ENCODE measurements at regions not wholly inside any gene's neighbourhood (a gene's known extent, or its start where the extent isn't known, plus 50 kb on each side); places are given as distances from the start of the nearest gene placed in this dataset.

DNA sequence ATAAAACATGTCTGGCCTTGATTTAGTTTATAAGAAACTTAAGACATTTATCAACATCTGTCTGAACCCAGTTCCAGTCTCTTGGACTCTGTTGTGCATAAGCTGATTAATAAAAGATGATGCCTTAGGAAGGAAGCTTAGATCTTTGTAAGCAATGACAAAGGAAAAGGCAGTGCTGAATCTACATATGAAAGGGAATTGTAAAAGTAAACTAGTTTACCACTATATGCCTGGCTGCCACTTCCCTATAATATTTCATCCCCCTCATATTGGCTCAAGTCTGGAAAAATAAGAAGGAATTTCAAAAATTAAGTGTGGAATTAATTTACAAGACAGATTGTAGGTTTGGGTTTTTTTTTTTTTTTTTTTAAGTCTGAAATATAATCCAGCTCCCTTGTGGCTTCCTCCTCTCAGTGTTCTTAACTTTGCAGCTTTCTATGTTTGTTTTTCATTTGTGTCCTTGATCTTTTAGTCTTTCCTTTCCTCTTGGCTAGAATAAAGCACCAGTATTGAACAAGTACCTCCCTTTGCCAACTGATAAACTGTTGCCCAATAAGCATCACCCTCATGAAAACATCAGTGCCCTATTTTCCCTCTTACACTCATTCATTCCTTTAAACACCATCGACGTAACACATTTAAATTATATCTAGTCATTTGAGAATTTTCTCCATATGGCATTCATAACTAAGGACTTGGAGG lies 146.7 kb upstream of the TBX18 start:
- no peaks in the 10 kb centered on the region for H3K9me3 ChIP-seq (ENCODE audit: severe bottlenecking)
- no peak for DNase-seq
- no peak overlapping the region for H3K4me3 ChIP-seq (ENCODE audit: low read depth, low read length)
- H3K36me3 ChIP-seq: no peaks in the 10 kb centered on the region
- H3K27ac ChIP-seq: no peak overlapping the region
- H3K27me3 ChIP-seq (ENCODE audit: insufficient read depth, low read depth, severe bottlenecking): no peaks in the 10 kb centered on the region
- TF ChIP-seq, protein P1, sequence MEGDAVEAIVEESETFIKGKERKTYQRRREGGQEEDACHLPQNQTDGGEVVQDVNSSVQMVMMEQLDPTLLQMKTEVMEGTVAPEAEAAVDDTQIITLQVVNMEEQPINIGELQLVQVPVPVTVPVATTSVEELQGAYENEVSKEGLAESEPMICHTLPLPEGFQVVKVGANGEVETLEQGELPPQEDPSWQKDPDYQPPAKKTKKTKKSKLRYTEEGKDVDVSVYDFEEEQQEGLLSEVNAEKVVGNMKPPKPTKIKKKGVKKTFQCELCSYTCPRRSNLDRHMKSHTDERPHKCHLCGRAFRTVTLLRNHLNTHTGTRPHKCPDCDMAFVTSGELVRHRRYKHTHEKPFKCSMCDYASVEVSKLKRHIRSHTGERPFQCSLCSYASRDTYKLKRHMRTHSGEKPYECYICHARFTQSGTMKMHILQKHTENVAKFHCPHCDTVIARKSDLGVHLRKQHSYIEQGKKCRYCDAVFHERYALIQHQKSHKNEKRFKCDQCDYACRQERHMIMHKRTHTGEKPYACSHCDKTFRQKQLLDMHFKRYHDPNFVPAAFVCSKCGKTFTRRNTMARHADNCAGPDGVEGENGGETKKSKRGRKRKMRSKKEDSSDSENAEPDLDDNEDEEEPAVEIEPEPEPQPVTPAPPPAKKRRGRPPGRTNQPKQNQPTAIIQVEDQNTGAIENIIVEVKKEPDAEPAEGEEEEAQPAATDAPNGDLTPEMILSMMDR (IDR thresholded peaks at IDR 0.05; ENCODE audit: low read depth, low read length): no peak

DNA sequence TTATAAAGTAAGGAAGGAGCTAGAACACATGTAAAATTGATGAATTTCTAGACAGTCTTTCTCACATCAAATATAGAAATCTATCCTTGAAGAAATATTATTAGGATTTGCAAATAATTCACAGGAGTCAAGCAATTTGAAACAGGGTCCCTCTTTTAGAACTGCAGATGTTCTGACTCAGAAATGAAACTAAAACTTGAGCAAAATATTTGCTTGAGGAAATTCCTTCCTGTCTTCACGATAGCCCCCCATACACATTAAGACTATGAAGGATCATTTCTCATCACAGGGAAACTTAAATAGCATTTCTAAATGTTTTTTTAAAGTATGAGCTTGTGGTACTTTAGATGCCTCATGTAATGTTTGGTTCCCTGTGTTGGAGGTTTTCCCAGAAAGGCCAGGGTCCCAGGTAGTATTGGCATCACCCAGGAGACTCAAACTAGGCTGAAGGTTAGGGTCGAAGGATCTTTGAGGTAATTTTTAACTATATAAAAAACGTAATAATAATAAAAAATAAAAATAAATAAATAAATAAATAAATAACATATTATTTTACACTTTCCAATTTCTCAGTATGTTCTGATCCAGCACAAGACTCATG lies 144.0 kb upstream of the TBX18 start:
- H3K27me3 ChIP-seq (ENCODE audit: insufficient read depth, low read depth, severe bottlenecking): no peaks in the 10 kb centered on the region
- H3K9me3 ChIP-seq (ENCODE audit: severe bottlenecking): no peaks in the 10 kb centered on the region
- no peaks in the 10 kb centered on the region for H3K36me3 ChIP-seq
- no peak overlapping the region for H3K27ac ChIP-seq
- no peak overlapping the region for H3K4me3 ChIP-seq (ENCODE audit: low read depth, low read length)
- no peak for DNase-seq
- TF ChIP-seq, protein P1 (IDR thresholded peaks at IDR 0.05; ENCODE audit: low read depth, low read length): no peak

DNA sequence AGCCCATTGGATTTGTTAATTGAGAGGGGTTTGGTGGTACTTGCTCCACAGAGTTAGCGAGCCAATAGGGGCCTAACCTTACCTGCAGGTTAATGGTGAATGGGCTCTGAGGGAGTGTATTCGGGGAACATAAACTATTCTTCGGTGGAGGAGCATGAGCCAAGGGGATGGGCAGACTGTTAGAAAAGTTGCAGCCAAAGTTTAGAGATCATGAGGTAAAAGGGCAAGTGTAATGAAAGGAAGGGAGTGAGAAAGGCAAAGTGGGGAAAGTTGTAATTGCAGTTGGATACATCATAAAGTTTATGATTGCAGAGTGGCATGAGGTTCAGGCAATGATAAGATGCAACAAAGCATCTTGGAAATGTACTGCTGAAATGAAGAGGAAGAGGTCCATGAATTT lies 142.1 kb upstream of the TBX18 start:
- TF ChIP-seq, protein P1 (IDR thresholded peaks at IDR 0.05; ENCODE audit: low read depth, low read length): no peak
- Histone ChIP-seq H3K27me3 (ENCODE audit: insufficient read depth, low read depth, severe bottlenecking) (no peaks in the 10 kb centered on the region), H3K36me3 (no peaks in the 10 kb centered on the region), H3K27ac (no peak overlapping the region), H3K4me3 (ENCODE audit: low read depth, low read length) (no peak overlapping the region), H3K9me3 (ENCODE audit: severe bottlenecking) (no peaks in the 10 kb centered on the region)
- no peak for DNase-seq

DNA sequence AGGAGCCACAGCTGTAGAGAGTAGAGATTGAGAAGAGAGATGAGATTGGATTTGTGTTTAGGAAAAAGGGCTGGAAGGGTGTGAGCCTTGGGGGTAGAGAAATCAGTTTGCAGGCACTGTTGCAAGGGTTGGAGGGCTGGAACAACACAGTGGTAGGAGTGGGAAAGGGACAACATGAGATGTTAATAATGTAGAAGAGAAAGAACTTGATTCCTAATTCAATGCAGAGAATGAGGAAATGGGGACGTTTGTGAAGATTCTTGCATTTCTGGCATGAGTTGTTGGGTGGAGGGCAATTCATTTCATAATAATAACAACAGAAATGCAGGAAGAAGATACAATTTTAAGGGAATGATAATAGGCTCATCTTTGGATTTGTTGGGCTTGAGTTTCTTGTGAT lies 141.4 kb upstream of the TBX18 start:
- no peak overlapping the region for H3K27ac ChIP-seq
- no peaks in the 10 kb centered on the region for H3K36me3 ChIP-seq
- H3K4me3 ChIP-seq (ENCODE audit: low read depth, low read length): no peak overlapping the region
- TF ChIP-seq, protein P1 (IDR thresholded peaks at IDR 0.05; ENCODE audit: low read depth, low read length): no peak
- no peaks in the 10 kb centered on the region for H3K27me3 ChIP-seq (ENCODE audit: insufficient read depth, low read depth, severe bottlenecking)
- H3K9me3 ChIP-seq (ENCODE audit: severe bottlenecking): no peaks in the 10 kb centered on the region
- DNase-seq: no peak

DNA sequence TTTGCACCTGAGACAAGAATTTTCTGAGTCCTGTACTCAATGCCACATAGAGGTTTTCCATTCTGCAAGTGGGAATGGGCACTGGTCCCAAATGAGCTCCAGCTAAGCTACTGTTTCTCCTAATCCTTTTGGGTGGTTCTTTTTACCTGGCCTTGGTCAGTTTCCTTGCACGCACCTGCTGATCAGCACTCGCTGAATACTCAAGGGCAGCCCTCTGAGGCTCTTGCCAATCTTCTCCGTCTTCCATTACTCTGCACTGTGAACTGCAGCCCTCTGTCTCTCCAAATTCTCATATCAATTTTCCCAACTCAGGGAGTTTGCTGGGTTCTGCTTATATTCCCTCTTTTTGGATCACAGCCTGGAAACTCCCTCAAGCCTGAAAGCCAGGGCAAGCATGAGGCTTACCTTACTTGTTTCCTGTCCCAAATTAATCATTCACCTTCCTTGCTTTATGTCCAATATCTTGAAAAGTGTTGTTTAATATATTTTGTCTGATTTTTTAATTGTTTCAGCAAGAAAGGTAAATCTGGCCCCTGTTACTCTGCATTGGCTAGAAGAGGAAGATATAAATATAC lies 138.0 kb upstream of the TBX18 start:
- H3K27me3 ChIP-seq (ENCODE audit: insufficient read depth, low read depth, severe bottlenecking): no peaks in the 10 kb centered on the region
- no peaks in the 10 kb centered on the region for H3K9me3 ChIP-seq (ENCODE audit: severe bottlenecking)
- no peak overlapping the region for H3K4me3 ChIP-seq (ENCODE audit: low read depth, low read length)
- peak overlapping the region; percentile 62 for H3K27ac ChIP-seq
- TF ChIP-seq, protein P1 (IDR thresholded peaks at IDR 0.05; ENCODE audit: low read depth, low read length): no peak
- no peak for DNase-seq
- H3K36me3 ChIP-seq: no peaks in the 10 kb centered on the region
